Liver (tissue), 8 donors: ENCODE measurements at regions not wholly inside any gene's neighbourhood (a gene's known extent, or its start where the extent isn't known, plus 50 kb on each side); places are given as distances from the start of the nearest gene placed in this dataset.

Source experiments
- DNase-seq: peaks from one replicate; pipeline ENCODE4 v3.0.0-alpha.2; 2017; ENCODE audit warnings: low spot score
- H3K27ac ChIP-seq, 2 donors: one replicate each; pipeline ENCODE4 v1.7.0; 2013; ENCODE audit warnings: inconsistent platforms in 2 of 2, low read length in 2 of 2, control low read depth in 1 of 2, low read depth in 1 of 2, mild to moderate bottlenecking in 1 of 2
- H3K27me3 ChIP-seq, 4 donors: one replicate each; pipeline versions ENCODE4 v1.6.1 to v1.7.0; 2013; ENCODE audit warnings: low read length in 3 of 4, inconsistent platforms in 1 of 4, mild to moderate bottlenecking in 1 of 4, moderate library complexity in 1 of 4; ENCODE audit not compliant: control insufficient read depth in 4 of 4, insufficient read depth in 4 of 4
- H3K36me3 ChIP-seq, 4 donors: one replicate each; pipeline versions ENCODE4 v1.6.1 to v1.7.0; 2013; ENCODE audit warnings: low read length in 3 of 4, mild to moderate bottlenecking in 3 of 4, low read depth in 1 of 4, moderate library complexity in 1 of 4; ENCODE audit not compliant: control insufficient read depth in 4 of 4, insufficient read depth in 3 of 4
- H3K4me1 ChIP-seq, 4 donors: one replicate each; pipeline versions ENCODE4 v1.6.1 to v1.7.0; 2013; ENCODE audit warnings: low read length in 3 of 4, mild to moderate bottlenecking in 3 of 4, moderate library complexity in 1 of 4; ENCODE audit not compliant: control insufficient read depth in 4 of 4, insufficient read depth in 4 of 4
- H3K4me3 ChIP-seq, 3 donors: one replicate each; pipeline versions ENCODE4 v1.6.1 to v1.7.0; 2013; ENCODE audit warnings: low read length in 3 of 3, control low read depth in 1 of 3, low read depth in 1 of 3, mild to moderate bottlenecking in 1 of 3
- H3K9ac ChIP-seq, 2 donors: one replicate each; pipeline ENCODE4 v1.7.0; 2013; ENCODE audit warnings: low read length in 2 of 2, mild to moderate bottlenecking in 2 of 2, moderate library complexity in 2 of 2, control low read depth in 1 of 2, low read depth in 1 of 2
- H3K9me3 ChIP-seq, 4 donors: one replicate each; pipeline versions ENCODE4 v1.6.1 to v1.7.0; 2013; ENCODE audit warnings: low read length in 3 of 4; ENCODE audit not compliant: control insufficient read depth in 4 of 4
- ATF3 ChIP-seq: IDR thresholded peaks from 2 replicates; pipeline ENCODE4 v1.6.1; 2016; ENCODE audit warnings: antibody characterized with exemption
- CTCF ChIP-seq: fragments of 150-350 bp; IDR thresholded peaks from 2 replicates; pipeline ENCODE4 v1.5.1; 2017; ENCODE audit warnings: improper control_type of control experiment, low read depth, low read length; ENCODE audit not compliant: missing input control
- EGR1 ChIP-seq, 2 donors: IDR thresholded peaks; 2 replicates each; pipeline ENCODE4 v1.6.1; 2016 to 2018; ENCODE audit warnings: antibody characterized with exemption in 2 of 2, low read depth in 2 of 2
- FOXA1 ChIP-seq: IDR thresholded peaks from 2 replicates; pipeline ENCODE4 v1.6.1; 2016; ENCODE audit warnings: antibody characterized with exemption
- FOXA2 ChIP-seq: IDR thresholded peaks from 2 replicates; pipeline ENCODE4 v1.6.1; 2016; ENCODE audit warnings: antibody characterized with exemption
- GABPA ChIP-seq, 2 donors: IDR thresholded peaks in 1 of 2; conservative IDR thresholded peaks in 1 of 2; 2 replicates each; pipeline ENCODE4 v1.6.1; 2016; ENCODE audit warnings: antibody characterized with exemption in 2 of 2, mild to moderate bottlenecking in 1 of 2, moderate library complexity in 1 of 2
- HNF4A ChIP-seq, 2 donors: conservative IDR thresholded peaks; 2 replicates each; pipeline ENCODE4 v1.6.1; 2016; ENCODE audit warnings: antibody characterized with exemption in 2 of 2, mild to moderate bottlenecking in 2 of 2
- HNF4G ChIP-seq: IDR thresholded peaks from 2 replicates; pipeline ENCODE4 v1.6.1; 2016; ENCODE audit warnings: antibody characterized with exemption
- JUND ChIP-seq, 2 donors: IDR thresholded peaks; 2 replicates each; pipeline ENCODE4 v1.6.1; 2016; ENCODE audit warnings: antibody characterized with exemption in 2 of 2
- MAX ChIP-seq: IDR thresholded peaks from 2 replicates; pipeline ENCODE4 v1.6.1; 2016; ENCODE audit warnings: antibody characterized with exemption
- NR2F2 ChIP-seq: IDR thresholded peaks from 2 replicates; pipeline ENCODE4 v1.6.1; 2016; ENCODE audit warnings: antibody characterized with exemption
- RAD21 ChIP-seq, 2 donors: IDR thresholded peaks; 2 replicates each; pipeline ENCODE4 v1.6.1; 2016; ENCODE audit warnings: antibody characterized with exemption in 2 of 2, mild to moderate bottlenecking in 2 of 2
- REST ChIP-seq: IDR thresholded peaks from 2 replicates; pipeline ENCODE4 v1.6.1; 2016; ENCODE audit warnings: antibody characterized with exemption, mild to moderate bottlenecking
- RXRA ChIP-seq, 2 donors: IDR thresholded peaks; 2 replicates each; pipeline ENCODE4 v1.6.1; 2017 to 2018; ENCODE audit warnings: antibody characterized with exemption in 2 of 2, mild to moderate bottlenecking in 1 of 2
- SP1 ChIP-seq: IDR thresholded peaks from 2 replicates; pipeline ENCODE4 v1.6.1; 2018; ENCODE audit warnings: antibody characterized with exemption, mild to moderate bottlenecking
- TAF1 ChIP-seq: conservative IDR thresholded peaks from 2 replicates; pipeline ENCODE4 v1.6.1; 2016; ENCODE audit warnings: antibody characterized with exemption, mild to moderate bottlenecking
- YY1 ChIP-seq: IDR thresholded peaks from 2 replicates; pipeline ENCODE4 v1.6.1; 2016; ENCODE audit warnings: antibody characterized with exemption, mild to moderate bottlenecking
- ZBTB33 ChIP-seq: IDR thresholded peaks from 2 replicates; pipeline ENCODE4 v1.6.1; 2016; ENCODE audit warnings: antibody characterized with exemption
- WGBS: extraction: QIAGEN DNeasy Blood & Tissue Kit; methylation state at CpG from one replicate; pipeline ENCODE4 v1.1.7; 2013; 5-methylcytosine and 5-hydroxymethylcytosine counted together
- donor health status: healthy.
- donor health status: healthy.
- donor health status: healthy.
- donor health status: healthy.
- donor health status: healthy.

- DNase-seq = no peak
Measured at GRCh38 chr7:63025815-63026214, 972.8 kb upstream of the ZNF722 start.

More at GRCh38 chr7:63025815-63026214, 972.8 kb upstream of the ZNF722 start:
- WGBS = 55% methylated on average over 5 of the region's 5 CpGs
- Histone ChIP-seq H3K9ac (no peak overlapping the region), H3K4me3 (no peak overlapping the region), H3K27ac (no peak overlapping the region), H3K4me1 (no peaks in the 10 kb centered on the region), H3K9me3 (peaks cover 0 to 9% (median 3%) of the 10 kb centered on the region in 4 donors), H3K36me3 (no peaks in the 10 kb centered on the region), H3K27me3 (no peaks in the 10 kb centered on the region)
- TF ChIP-seq FOXA1 (no peak), HNF4A (conservative IDR thresholded peaks at IDR 0.05) (no peak), ZBTB33 (no peak), JUND (IDR thresholded peaks at IDR 0.05) (no peak), TAF1 (no peak), MAX (no peak), RAD21 (IDR thresholded peaks at IDR 0.05) (no peak), EGR1 (IDR thresholded peaks at IDR 0.05; ENCODE audit: low read depth in 2 of 2) (no peak), FOXA2 (no peak), YY1 (no peak), HNF4G (no peak), GABPA (IDR thresholded peaks at IDR 0.05 in 1 of 2, conservative IDR thresholded peaks at IDR 0.05 in 1 of 2) (no peak), ATF3 (no peak), NR2F2 (no peak), REST (no peak), RXRA (IDR thresholded peaks at IDR 0.05) (no peak), SP1 (no peak), CTCF (no peak)
